ENCODE measurements at regions not wholly inside any gene's neighbourhood (a gene's known extent, or its start where the extent isn't known, plus 50 kb on each side); places are given as distances from the start of the nearest gene placed in this dataset.

GRCh38 chrX:98501426-98501825 lies 1617.7 kb downstream of the RPA4 start:
- TF ChIP-seq CTCF (IDR thresholded peaks at IDR 0.05) (no peak), POLR2A (IDR thresholded peaks at IDR 0.05) (no peak)
